Right atrium auricular region (tissue), 2 donors: ENCODE measurements at regions not wholly inside any gene's neighbourhood (a gene's known extent, or its start where the extent isn't known, plus 50 kb on each side); places are given as distances from the start of the nearest gene placed in this dataset.
"Not testable (repeated sequence)": the region's sequence is repeated elsewhere in the genome, so short reads cannot be mapped to it uniquely, and the experiment has no call there.

Source experiments
- DNase-seq: peaks from one replicate; pipeline ENCODE4 v3.0.0-alpha.2; 2019; ENCODE audit warnings: low spot score
- H3K27ac ChIP-seq, 2 donors: fragments of 200-600 bp; sonication (generic); 1 replicate in 1 of 2; 2 replicates in 1 of 2; pipeline ENCODE4 v1.5.1; 2016 to 2019
- H3K27me3 ChIP-seq, 2 donors: fragments of 200-600 bp; sonication (generic); one replicate each; pipeline versions ENCODE4 v1.5.1 to v1.6.0; 2017 to 2019
- H3K36me3 ChIP-seq: fragments of 200-600 bp; sonication (generic); one replicate; pipeline ENCODE4 v1.5.1; 2016
- H3K4me1 ChIP-seq, 2 donors: fragments of 200-600 bp; sonication (generic); one replicate each; pipeline versions ENCODE4 v1.5.1 to v1.6.0; 2017 to 2019
- H3K4me3 ChIP-seq, 2 donors: fragments of 200-600 bp; sonication (generic); 1 replicate in 1 of 2; 2 replicates in 1 of 2; pipeline ENCODE4 v1.5.1; 2017 to 2019; ENCODE audit warnings: mild to moderate bottlenecking in 1 of 2, moderate library complexity in 1 of 2
- H3K9me3 ChIP-seq, 2 donors: fragments of 200-600 bp; sonication (generic); one replicate each; pipeline ENCODE4 v1.5.1; 2019
- TF ChIP-seq, protein P1 (sequence below), 2 donors: fragments of 200-600 bp; sonication (generic); IDR thresholded peaks; one replicate each; pipeline ENCODE4 v1.5.1; 2019; ENCODE audit warnings: antibody characterized with exemption in 2 of 2

DNA sequence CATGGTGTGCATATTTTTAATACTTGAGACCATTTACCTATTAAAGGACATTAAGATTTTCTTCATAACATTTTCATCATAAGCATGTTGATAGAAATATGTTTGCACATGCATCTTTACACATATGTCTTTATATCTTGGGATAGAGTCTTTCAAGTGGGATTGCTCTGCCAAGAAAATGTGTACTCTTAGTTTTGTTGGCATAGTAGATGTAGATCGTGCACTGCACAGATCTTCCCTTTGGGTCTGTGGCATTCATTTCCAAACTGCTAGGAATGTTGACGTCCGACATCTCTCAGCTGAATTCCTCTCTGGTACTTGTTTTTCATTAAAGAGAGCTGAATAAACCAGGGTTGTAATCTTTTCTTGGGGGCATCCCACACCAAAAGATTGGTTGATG is 183.2 kb upstream of the RPRM start:
- Histone ChIP-seq H3K9me3 (no peaks in the 10 kb centered on the region), H3K36me3 (no peaks in the 10 kb centered on the region), H3K4me1 (no peaks in the 10 kb centered on the region), H3K4me3 (no peak overlapping the region), H3K27me3 (no peaks in the 10 kb centered on the region), H3K27ac (no peak overlapping the region)
- DNase-seq = no peak
- TF ChIP-seq, protein P1, sequence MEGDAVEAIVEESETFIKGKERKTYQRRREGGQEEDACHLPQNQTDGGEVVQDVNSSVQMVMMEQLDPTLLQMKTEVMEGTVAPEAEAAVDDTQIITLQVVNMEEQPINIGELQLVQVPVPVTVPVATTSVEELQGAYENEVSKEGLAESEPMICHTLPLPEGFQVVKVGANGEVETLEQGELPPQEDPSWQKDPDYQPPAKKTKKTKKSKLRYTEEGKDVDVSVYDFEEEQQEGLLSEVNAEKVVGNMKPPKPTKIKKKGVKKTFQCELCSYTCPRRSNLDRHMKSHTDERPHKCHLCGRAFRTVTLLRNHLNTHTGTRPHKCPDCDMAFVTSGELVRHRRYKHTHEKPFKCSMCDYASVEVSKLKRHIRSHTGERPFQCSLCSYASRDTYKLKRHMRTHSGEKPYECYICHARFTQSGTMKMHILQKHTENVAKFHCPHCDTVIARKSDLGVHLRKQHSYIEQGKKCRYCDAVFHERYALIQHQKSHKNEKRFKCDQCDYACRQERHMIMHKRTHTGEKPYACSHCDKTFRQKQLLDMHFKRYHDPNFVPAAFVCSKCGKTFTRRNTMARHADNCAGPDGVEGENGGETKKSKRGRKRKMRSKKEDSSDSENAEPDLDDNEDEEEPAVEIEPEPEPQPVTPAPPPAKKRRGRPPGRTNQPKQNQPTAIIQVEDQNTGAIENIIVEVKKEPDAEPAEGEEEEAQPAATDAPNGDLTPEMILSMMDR (IDR thresholded peaks at IDR 0.05) = no peak

DNA sequence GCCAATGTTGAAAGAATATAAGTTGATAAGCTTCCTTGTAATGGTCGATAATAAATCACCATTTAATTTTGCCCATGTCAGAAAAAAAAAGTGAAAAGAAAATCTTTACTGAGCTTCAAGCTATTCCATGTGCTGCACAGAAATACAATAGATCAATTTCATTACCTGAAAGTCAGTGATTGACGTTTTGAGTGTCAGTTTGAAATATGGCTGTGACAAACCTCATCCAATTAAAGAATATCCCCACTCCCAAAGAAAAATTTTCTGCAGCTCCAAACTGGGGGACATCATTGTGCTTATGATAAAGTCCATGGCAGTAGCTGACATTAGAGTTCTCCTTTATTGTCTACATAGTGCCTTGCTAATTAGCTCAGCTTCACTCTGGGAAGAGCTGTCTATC is 184.8 kb upstream of the RPRM start:
- TF ChIP-seq, protein P1 (IDR thresholded peaks at IDR 0.05) = no peak
- H3K27me3 ChIP-seq = no peaks in the 10 kb centered on the region
- H3K27ac ChIP-seq = no peak overlapping the region
- H3K4me3 ChIP-seq = no peak overlapping the region
- no peak for DNase-seq
- H3K4me1 ChIP-seq = no peaks in the 10 kb centered on the region
- no peaks in the 10 kb centered on the region for H3K36me3 ChIP-seq
- H3K9me3 ChIP-seq = no peaks in the 10 kb centered on the region

- not testable (repeated sequence) for H3K36me3 ChIP-seq, DNase-seq, H3K4me1 ChIP-seq, H3K27ac ChIP-seq, H3K4me3 ChIP-seq, H3K9me3 ChIP-seq, H3K27me3 ChIP-seq
Measured at GRCh38 chr2:153664009-153664408, 185.4 kb upstream of the RPRM start.

DNA sequence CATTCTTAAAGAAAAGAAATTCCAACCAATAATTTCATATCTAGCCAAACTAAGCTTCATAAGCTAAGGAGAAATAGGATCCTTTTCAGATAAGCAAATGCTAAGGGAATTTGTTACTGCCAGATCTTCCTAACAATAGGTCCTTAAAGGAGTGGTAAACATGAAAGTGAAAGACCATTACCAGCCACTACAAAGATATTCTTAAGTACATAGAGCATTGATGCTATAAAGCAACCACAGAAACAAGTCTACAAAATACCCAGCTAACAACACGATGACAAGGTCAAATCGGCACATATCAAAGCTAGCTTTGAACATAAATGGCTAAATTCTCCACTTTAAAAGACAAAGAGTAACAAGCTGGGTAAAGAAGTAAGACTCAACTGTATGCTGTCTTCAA is 188.9 kb upstream of the RPRM start:
- Histone ChIP-seq H3K9me3 (no peaks in the 10 kb centered on the region), H3K27ac (no peak overlapping the region), H3K4me3 (no peak overlapping the region), H3K36me3 (no peaks in the 10 kb centered on the region), H3K4me1 (no peaks in the 10 kb centered on the region), H3K27me3 (no peaks in the 10 kb centered on the region)
- TF ChIP-seq, protein P1 (IDR thresholded peaks at IDR 0.05) = no peak
- no peak for DNase-seq

DNA sequence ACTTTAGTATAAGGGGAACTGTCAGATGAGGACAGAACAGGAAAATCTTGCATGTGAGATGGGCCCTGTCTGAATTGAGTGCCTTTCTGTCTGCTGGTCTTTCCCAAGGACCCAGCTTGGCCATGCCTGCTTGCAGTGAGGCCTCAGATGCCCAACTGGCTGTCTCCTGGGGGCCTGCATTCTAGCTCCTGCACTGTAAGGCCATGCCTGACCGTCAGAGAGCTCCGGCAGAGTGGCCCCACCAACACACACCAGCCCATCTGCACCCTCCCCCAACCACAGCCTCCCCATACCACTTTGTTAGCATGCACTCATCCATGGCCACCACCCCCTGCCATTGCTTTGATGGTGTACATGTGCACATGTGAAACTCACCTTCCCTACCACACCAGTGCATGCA is 190.4 kb upstream of the RPRM start:
- TF ChIP-seq, protein P1 (IDR thresholded peaks at IDR 0.05) = no peak
- no peaks in the 10 kb centered on the region for H3K36me3 ChIP-seq
- no peak overlapping the region for H3K27ac ChIP-seq
- no peaks in the 10 kb centered on the region for H3K4me1 ChIP-seq
- H3K27me3 ChIP-seq = no peaks in the 10 kb centered on the region
- H3K4me3 ChIP-seq = no peak overlapping the region
- no peaks in the 10 kb centered on the region for H3K9me3 ChIP-seq
- no peak for DNase-seq

DNA sequence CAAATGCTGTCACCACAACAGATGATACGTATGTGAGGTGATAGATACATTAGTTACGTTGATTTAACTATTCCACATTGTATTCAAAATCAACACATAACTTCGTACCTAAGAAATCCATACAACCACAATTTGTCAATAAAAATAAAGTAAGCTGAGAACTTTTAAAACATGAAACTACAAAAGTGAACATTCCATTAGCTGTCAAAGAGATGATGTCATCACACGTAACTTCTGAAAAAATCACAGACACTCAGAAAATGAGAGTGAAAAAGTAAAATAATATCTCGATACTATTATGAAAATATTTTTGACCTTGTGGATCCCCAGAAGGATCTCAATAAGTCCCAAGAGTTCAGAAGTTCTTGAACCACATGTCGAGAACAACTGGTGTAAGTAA is 161.6 kb upstream of the GALNT13 start:
- no peak for DNase-seq
- TF ChIP-seq, protein P1 (IDR thresholded peaks at IDR 0.05) = no peak
- no peak overlapping the region for H3K4me3 ChIP-seq
- H3K36me3 ChIP-seq = no peaks in the 10 kb centered on the region
- H3K27ac ChIP-seq = no peak overlapping the region
- no peaks in the 10 kb centered on the region for H3K27me3 ChIP-seq
- no peaks in the 10 kb centered on the region for H3K9me3 ChIP-seq
- H3K4me1 ChIP-seq = no peaks in the 10 kb centered on the region
